Activated naive CD4-positive, alpha-beta T cell treated with anti-CD3 and anti-CD28 coated beads, Interleukin-2, amount 10 ng/mL, durations not matched to agents 7 days and 5 days (primary cell): ENCODE measurements at regions not wholly inside any gene's neighbourhood (a gene's known extent, or its start where the extent isn't known, plus 50 kb on each side); places are given as distances from the start of the nearest gene placed in this dataset.
"Not testable (repeated sequence)": the region's sequence is repeated elsewhere in the genome, so short reads cannot be mapped to it uniquely, and the experiment has no call there.

ENCODE experiments used
- CTCF ChIA-PET: fragments of 350-600 bp; sonication (Branson Sonifier 250); formaldehyde crosslinking; loops from one replicate; lab custom pipeline; 2021; ENCODE audit warnings: antibody characterized with exemption; lab: Charles Lee
- DNase-seq: peaks from one replicate; pipeline ENCODE4 v3.0.0-alpha.2; 2020
- H3K27ac Mint-ChIP-seq: one replicate; pipeline ENCODE4 v1.8.0; 2021; ENCODE audit warnings: mild to moderate bottlenecking, moderate library complexity, mixed read lengths
- H3K27me3 Mint-ChIP-seq: one replicate; pipeline ENCODE4 v1.8.0; 2021; ENCODE audit warnings: mild to moderate bottlenecking, mixed read lengths
- H3K36me3 Mint-ChIP-seq: one replicate; pipeline ENCODE4 v1.8.0; 2021; ENCODE audit warnings: mixed read lengths
- H3K4me1 Mint-ChIP-seq: one replicate; pipeline ENCODE4 v1.8.0; 2021; ENCODE audit warnings: mixed read lengths
- H3K4me3 Mint-ChIP-seq: one replicate; pipeline ENCODE4 v1.8.0; 2021; ENCODE audit warnings: mild to moderate bottlenecking, moderate library complexity, mixed read lengths
- H3K9me3 Mint-ChIP-seq: one replicate; pipeline ENCODE4 v1.8.0; 2021; ENCODE audit warnings: mixed read lengths

GRCh38 chr2:23053601-23054000 is 331.4 kb upstream of the KLHL29 start:
- Mint-ChIP-seq H3K36me3 (no peaks in the 10 kb centered on the region), H3K4me1 (no peaks in the 10 kb centered on the region), H3K4me3 (no peak overlapping the region), H3K27ac (no peak overlapping the region), H3K9me3 (no peaks in the 10 kb centered on the region), H3K27me3 (no peaks in the 10 kb centered on the region)
- DNase-seq = no peak
- CTCF ChIA-PET = no interaction called here

- Mint-ChIP-seq H3K27me3 (no peaks in the 10 kb centered on the region), H3K9me3 (no peaks in the 10 kb centered on the region), H3K4me3 (no peak overlapping the region), H3K27ac (no peak overlapping the region), H3K4me1 (no peaks in the 10 kb centered on the region), H3K36me3 (no peaks in the 10 kb centered on the region)
- DNase-seq = no peak
- CTCF ChIA-PET = no interaction called here
Measured at GRCh38 chr2:23055251-23055650, 329.7 kb upstream of the KLHL29 start.

GRCh38 chr2:23056846-23057245 is 328.1 kb upstream of the KLHL29 start:
- H3K36me3 Mint-ChIP-seq, H3K9me3 Mint-ChIP-seq, CTCF ChIA-PET, H3K27ac Mint-ChIP-seq, H3K27me3 Mint-ChIP-seq, H3K4me1 Mint-ChIP-seq, H3K4me3 Mint-ChIP-seq, DNase-seq: not testable (repeated sequence)

GRCh38 chr2:23058435-23058834 is 326.5 kb upstream of the KLHL29 start:
- Mint-ChIP-seq H3K27me3 (no peaks in the 10 kb centered on the region), H3K27ac (no peak overlapping the region), H3K9me3 (no peaks in the 10 kb centered on the region), H3K4me1 (no peaks in the 10 kb centered on the region), H3K4me3 (no peak overlapping the region), H3K36me3 (no peaks in the 10 kb centered on the region)
- no peak for DNase-seq
- CTCF ChIA-PET = no interaction called here

- H3K4me1 Mint-ChIP-seq = no peaks in the 10 kb centered on the region
- CTCF ChIA-PET = no interaction called here
- H3K27ac Mint-ChIP-seq = no peak overlapping the region
- H3K4me3 Mint-ChIP-seq = no peak overlapping the region
- no peaks in the 10 kb centered on the region for H3K36me3 Mint-ChIP-seq
- DNase-seq = no peak
- no peaks in the 10 kb centered on the region for H3K27me3 Mint-ChIP-seq
- no peaks in the 10 kb centered on the region for H3K9me3 Mint-ChIP-seq
Measured at GRCh38 chr2:23065210-23065609, 319.8 kb upstream of the KLHL29 start.

GRCh38 chr2:23065936-23066335 is 319.0 kb upstream of the KLHL29 start:
- no peaks in the 10 kb centered on the region for H3K4me1 Mint-ChIP-seq

GRCh38 chr2:23066686-23067085 is 318.3 kb upstream of the KLHL29 start:
- CTCF ChIA-PET = no interaction called here
- H3K4me3 Mint-ChIP-seq = no peak overlapping the region
- no peak overlapping the region for H3K27ac Mint-ChIP-seq
- no peaks in the 10 kb centered on the region for H3K27me3 Mint-ChIP-seq
- H3K4me1 Mint-ChIP-seq = no peaks in the 10 kb centered on the region
- DNase-seq = no peak
- no peaks in the 10 kb centered on the region for H3K36me3 Mint-ChIP-seq
- no peaks in the 10 kb centered on the region for H3K9me3 Mint-ChIP-seq

More at GRCh38 chr2:23065936-23066335, 319.0 kb upstream of the KLHL29 start:
- H3K27me3 Mint-ChIP-seq = no peaks in the 10 kb centered on the region
- no peaks in the 10 kb centered on the region for H3K9me3 Mint-ChIP-seq
- no peak for DNase-seq
- no peak overlapping the region for H3K4me3 Mint-ChIP-seq
- no peaks in the 10 kb centered on the region for H3K36me3 Mint-ChIP-seq
- CTCF ChIA-PET = no interaction called here
- no peak overlapping the region for H3K27ac Mint-ChIP-seq

GRCh38 chr2:23069156-23069555 is 315.8 kb upstream of the KLHL29 start:
- H3K9me3 Mint-ChIP-seq = no peaks in the 10 kb centered on the region
- H3K36me3 Mint-ChIP-seq = no peaks in the 10 kb centered on the region
- H3K4me3 Mint-ChIP-seq = no peak overlapping the region
- no peaks in the 10 kb centered on the region for H3K27me3 Mint-ChIP-seq
- no peak overlapping the region for H3K27ac Mint-ChIP-seq
- CTCF ChIA-PET = no interaction called here
- DNase-seq = no peak
- H3K4me1 Mint-ChIP-seq = no peaks in the 10 kb centered on the region

- no peak overlapping the region for H3K27ac Mint-ChIP-seq
- CTCF ChIA-PET = no interaction called here
- no peaks in the 10 kb centered on the region for H3K9me3 Mint-ChIP-seq
- no peaks in the 10 kb centered on the region for H3K36me3 Mint-ChIP-seq
- no peaks in the 10 kb centered on the region for H3K4me1 Mint-ChIP-seq
- no peaks in the 10 kb centered on the region for H3K27me3 Mint-ChIP-seq
- DNase-seq = no peak
- H3K4me3 Mint-ChIP-seq = no peak overlapping the region
Measured at GRCh38 chr2:23069923-23070322, 315.1 kb upstream of the KLHL29 start.

GRCh38 chr2:23073056-23073455 is 311.9 kb upstream of the KLHL29 start:
- Mint-ChIP-seq H3K27ac (no peak overlapping the region), H3K36me3 (no peaks in the 10 kb centered on the region), H3K27me3 (no peaks in the 10 kb centered on the region), H3K4me1 (no peaks in the 10 kb centered on the region), H3K9me3 (no peaks in the 10 kb centered on the region), H3K4me3 (no peak overlapping the region)
- CTCF ChIA-PET = no interaction called here
- no peak for DNase-seq

GRCh38 chr2:23073671-23074070 is 311.3 kb upstream of the KLHL29 start:
- CTCF ChIA-PET = no interaction called here
- Mint-ChIP-seq H3K4me1 (no peaks in the 10 kb centered on the region), H3K27ac (no peak overlapping the region), H3K36me3 (no peaks in the 10 kb centered on the region), H3K27me3 (no peaks in the 10 kb centered on the region), H3K4me3 (no peak overlapping the region), H3K9me3 (no peaks in the 10 kb centered on the region)
- DNase-seq = no peak

- Mint-ChIP-seq H3K36me3 (no peaks in the 10 kb centered on the region), H3K27ac (no peak overlapping the region), H3K4me1 (no peaks in the 10 kb centered on the region)
Measured at GRCh38 chr2:23077596-23077995, 307.4 kb upstream of the KLHL29 start.

GRCh38 chr2:23078784-23079434 is 306.1 kb upstream of the KLHL29 start:
- H3K4me3 Mint-ChIP-seq = no peak overlapping the region
- H3K27ac Mint-ChIP-seq = no peak overlapping the region
- H3K9me3 Mint-ChIP-seq = no peaks in the 10 kb centered on the region
- no peaks in the 10 kb centered on the region for H3K36me3 Mint-ChIP-seq
- CTCF ChIA-PET = no interaction called here
- H3K4me1 Mint-ChIP-seq = no peaks in the 10 kb centered on the region
- H3K27me3 Mint-ChIP-seq = no peaks in the 10 kb centered on the region
- no peak for DNase-seq

More at GRCh38 chr2:23077596-23077995, 307.4 kb upstream of the KLHL29 start:
- no peak overlapping the region for H3K4me3 Mint-ChIP-seq
- H3K9me3 Mint-ChIP-seq = no peaks in the 10 kb centered on the region
- CTCF ChIA-PET = no interaction called here
- H3K27me3 Mint-ChIP-seq = no peaks in the 10 kb centered on the region
- DNase-seq = no peak

- Mint-ChIP-seq H3K27me3 (no peaks in the 10 kb centered on the region), H3K36me3 (no peaks in the 10 kb centered on the region), H3K9me3 (no peaks in the 10 kb centered on the region), H3K27ac (no peak overlapping the region), H3K4me1 (no peaks in the 10 kb centered on the region), H3K4me3 (no peak overlapping the region)
- CTCF ChIA-PET = no interaction called here
- no peak for DNase-seq
Measured at GRCh38 chr2:23083966-23084365, 301.0 kb upstream of the KLHL29 start.

GRCh38 chr2:23091019-23091418 is 294.0 kb upstream of the KLHL29 start:
- Mint-ChIP-seq H3K4me1 (no peaks in the 10 kb centered on the region), H3K36me3 (no peaks in the 10 kb centered on the region), H3K9me3 (peaks cover 2% of the 10 kb centered on the region), H3K4me3 (no peak overlapping the region), H3K27ac (no peak overlapping the region), H3K27me3 (no peaks in the 10 kb centered on the region)
- CTCF ChIA-PET = no interaction called here
- no peak for DNase-seq

- Mint-ChIP-seq H3K27ac (no peak overlapping the region), H3K9me3 (peaks cover 2% of the 10 kb centered on the region), H3K27me3 (no peaks in the 10 kb centered on the region), H3K4me3 (no peak overlapping the region), H3K4me1 (no peaks in the 10 kb centered on the region), H3K36me3 (no peaks in the 10 kb centered on the region)
- CTCF ChIA-PET = no interaction called here
- DNase-seq = no peak
Measured at GRCh38 chr2:23091900-23092299, 293.1 kb upstream of the KLHL29 start.
